ENCODE measurements at regions not wholly inside any gene's neighbourhood (a gene's known extent, or its start where the extent isn't known, plus 50 kb on each side); places are given as distances from the start of the nearest gene placed in this dataset.

DNA sequence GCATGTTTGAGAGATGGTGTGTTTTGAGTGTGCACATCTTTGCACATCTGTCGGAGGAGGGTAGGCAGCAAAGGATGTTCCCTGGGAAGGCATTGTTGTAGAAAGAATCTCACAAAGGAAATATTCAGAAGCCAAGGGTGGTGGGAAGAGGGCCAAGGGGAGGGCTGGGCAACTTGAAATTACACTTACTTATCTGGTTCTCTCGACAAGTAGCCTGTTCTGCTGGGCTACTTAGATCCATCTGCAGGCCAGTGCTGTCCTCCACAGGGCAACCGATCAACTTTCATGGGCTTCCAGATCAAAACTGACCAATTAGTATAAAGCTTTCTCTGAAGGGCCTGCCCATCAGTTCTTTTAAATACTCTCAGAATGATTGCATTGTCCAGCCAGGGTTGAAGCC, 495.2 kb downstream of the GADD45G start:
- DNase-seq (ENCODE audit: low spot score), result no peak

DNA sequence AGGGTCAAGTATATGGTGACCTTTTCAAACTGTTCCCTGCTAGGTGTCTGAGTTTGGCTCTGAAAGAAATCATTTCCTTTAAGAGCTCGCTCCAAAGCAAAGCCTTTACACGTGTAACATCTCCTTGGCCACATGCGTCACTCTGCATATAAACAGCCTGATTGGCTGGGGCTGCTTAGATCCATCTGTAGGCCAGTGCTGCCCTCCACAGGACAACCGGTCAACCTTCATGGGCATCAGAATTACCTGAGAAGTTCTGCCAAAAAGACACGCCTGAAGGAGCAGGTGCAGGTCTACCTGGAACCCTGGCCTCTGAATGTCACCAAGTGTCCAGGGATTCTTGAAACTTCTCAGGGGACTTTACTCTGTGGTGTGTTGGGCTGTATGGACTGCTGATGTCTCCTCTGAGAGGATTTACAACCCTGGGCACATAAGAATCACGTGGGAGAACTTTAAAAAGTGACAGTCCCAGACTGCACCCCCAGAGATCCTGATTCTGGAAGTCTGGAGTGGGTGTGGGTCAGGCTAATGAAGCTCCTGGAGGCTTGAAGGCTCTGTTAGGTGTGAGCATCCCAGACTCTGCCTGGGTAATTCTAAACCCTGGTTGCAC, 497.6 kb downstream of the GADD45G start:
- peak; percentile 78 for DNase-seq (ENCODE audit: low spot score)

DNA sequence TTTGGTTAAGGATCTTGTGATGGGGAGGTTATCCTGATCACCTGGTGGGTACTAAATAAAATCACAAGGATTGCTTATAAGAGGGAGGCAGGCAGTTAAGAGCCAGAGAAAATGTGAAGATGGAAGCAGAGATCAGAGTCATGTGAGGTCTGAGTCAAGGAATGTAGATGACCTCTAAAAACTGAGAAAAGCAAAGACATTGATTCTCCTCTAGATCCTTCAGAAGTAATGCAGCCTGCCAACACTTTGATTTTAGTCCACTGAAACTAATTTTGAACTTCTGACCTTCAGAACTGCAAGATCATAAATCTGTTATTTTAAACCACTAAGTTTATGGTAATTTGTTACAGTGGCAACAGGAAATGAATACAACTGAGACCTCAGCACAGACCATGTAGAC, 499.0 kb downstream of the GADD45G start:
- DNase-seq (ENCODE audit: low spot score), result no peak

DNA sequence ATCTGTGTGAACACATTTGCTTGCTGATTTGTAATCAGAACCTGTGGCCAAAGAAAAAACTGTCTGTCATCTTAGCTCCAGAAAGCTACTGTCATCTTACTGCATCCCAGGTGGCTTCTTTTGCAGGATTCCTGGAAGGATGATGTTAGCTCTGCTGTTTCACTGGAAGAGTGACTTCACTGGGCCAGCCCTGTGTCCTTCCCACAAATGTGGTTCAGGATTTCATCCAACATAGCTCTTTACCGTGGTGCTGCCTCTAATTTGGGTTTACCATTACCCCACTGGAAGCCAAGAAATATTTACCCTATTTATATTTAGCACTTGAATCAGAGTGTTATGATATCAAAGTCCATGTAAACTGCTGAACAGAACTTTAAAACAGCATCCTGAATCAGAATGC, 501.0 kb downstream of the GADD45G start:
- DNase-seq (ENCODE audit: low spot score), result no peak

DNA sequence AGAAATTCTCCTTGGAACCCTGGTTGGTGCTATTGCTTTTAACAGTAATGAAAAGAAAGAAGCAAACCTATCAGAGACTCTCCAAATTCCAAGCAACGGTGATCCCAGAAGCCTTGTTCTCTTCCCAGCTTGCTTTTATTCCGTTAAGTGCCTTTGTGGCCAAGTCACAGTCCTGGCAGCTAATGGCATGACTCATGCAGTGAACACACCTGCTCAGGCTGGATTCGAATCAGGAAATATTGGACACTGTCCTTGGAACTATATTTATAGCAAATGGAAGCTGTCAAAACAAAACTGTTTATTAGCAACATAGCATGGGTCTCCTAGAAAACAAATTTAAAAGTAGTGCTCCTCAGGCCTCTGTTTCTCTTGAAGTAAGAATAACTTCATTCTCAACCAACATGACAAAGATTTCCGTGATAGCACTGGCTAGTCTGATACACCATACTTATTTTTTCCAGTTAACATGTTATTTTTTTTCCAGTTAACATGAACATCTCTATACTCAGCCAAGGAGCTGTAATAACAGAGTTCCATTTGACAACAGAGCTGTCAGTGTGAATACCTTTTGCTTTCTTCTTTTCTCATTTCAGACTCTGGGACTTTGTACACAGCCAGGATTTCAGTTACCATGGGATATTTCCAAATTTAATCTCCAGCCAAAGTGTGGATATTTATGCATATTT, 502.4 kb downstream of the GADD45G start:
- no peak for DNase-seq (ENCODE audit: low spot score)

DNA sequence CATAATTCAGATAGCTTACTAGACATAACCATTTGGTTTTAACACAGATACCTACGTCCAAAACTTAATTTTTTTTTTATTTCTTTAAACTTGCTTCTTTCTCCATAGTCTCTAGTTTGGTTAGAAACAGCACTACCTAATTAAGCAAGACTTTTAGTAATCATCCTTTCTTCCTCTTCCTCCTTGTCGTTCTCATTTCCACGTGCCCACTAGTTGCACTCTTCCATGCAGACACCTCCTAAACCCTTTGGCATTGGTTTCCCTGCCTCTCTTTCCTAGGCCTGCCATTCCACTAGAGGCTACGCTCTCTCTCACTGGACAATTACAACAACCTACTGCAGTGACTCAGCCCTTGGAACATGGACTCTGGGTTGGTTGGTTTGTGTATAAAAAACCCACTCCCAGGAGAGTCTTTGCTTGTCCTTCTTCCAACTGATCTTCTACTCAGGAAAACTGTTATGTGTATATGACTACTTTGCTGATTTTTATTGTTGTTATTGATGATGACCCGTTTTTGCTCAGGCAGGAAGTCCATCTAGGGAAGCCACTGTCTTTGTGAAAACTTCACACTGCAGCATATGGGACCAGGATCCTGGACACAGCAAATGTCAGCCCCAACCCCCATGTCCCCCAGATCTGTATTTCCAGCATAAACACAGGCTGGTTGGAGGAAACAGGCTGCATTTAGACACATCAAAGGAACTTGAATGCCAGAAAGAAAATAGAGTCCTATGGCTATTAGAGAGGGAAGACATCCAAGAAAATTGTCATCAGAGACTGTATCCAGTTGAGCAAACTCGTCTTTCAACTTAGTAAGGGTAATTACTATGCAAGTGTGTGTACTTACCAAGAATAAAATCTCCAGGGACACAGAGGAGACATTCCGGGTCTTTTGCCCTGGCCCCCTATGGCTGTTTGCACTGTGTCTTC, 503.2 kb downstream of the GADD45G start:
- no peak for DNase-seq (ENCODE audit: low spot score)

DNA sequence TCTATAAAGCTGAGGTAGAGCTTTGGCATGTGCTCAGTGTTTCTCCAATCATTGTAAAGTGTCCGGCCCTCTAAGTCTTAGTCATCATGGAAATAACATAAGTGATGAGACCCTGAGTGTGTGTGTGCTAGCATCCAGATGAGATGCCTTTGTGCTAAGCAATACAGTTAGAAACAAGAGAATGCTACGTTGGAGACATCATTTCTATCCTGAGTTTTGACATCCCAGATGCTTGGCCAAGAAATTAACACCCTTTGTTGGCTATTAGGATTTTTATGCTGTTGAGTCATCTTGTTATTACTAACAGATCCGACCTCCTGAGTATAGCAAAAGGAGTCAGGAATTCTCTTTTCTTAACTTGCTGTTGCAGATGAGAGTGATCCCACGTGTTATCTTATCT, 508.0 kb downstream of the GADD45G start:
- no peak for DNase-seq (ENCODE audit: low spot score)

DNA sequence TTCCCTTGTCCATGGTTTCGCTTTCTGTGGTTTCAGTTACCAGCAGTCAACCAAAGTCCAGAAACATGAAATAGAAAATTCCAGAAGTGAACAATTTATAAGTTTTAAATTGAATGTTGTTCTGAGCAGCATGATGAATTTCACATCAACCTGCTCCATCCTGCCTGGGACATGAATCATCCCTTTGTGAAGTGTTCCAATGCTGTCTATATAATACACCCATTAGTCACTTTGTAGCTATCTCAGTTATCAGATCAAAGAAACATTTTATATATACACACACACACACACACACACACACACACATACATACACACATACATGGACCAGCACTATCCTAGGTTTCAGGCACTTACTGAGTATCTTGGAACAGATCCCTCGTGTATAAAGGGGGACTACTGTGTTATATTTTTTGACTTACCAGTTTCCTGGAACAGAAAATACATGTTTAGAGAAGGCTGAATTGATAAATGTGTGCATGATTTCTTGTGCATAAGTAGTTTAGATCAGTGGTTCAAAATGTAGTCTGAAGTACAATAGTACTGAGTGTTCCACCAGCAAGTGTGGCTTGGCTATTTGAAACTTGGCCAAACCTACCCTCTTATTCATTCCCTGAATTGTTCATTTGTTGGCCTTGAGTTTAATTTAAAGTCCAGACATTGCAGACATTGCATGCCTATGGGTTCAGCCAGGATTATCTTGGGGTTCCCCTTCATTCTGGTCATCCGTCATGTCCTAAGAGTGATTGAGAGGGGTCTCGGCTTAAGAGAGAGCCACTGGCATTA, 510.0 kb downstream of the GADD45G start:
- no peak for DNase-seq (ENCODE audit: low spot score)

DNA sequence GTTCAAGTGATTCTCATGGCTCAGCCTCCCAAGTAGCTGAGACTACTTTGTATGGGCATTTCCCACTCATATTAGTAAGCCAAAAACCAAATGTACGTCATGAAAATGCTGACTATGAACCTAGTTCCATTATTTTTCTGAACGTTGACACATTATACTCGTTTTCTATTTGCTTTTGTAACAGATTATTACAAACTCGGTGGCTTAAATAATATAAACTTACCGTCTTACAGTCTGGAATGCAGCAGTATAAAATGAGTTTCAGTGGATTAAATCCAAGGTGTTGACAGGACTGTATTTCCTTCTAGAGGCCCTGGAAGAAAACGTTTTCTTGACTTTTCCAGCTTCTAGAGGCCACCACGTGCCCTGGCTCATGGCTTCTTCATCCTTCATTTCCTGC, 517.0 kb downstream of the GADD45G start:
- DNase-seq (ENCODE audit: low spot score), result no peak

DNA sequence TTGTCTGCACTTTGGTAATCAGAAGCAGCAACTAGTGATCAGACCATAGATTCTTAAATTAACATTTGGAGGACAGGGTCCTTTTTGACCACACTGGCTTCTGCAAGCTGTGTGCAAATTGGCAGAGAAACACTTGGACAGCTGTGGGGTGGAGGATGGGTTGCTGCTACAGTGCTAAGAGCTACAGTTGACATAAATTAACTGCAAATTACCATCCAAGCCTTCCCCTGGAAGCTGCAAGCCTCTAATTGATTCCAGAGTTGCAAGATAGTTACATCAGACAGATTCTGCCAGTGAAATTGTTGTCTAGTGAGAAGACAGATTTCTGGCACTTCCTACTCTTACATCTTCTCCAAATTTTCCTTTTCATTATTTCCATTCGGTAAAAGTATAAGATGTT, 517.7 kb downstream of the DIRAS2 start:
- no peak for DNase-seq (ENCODE audit: low spot score)

DNA sequence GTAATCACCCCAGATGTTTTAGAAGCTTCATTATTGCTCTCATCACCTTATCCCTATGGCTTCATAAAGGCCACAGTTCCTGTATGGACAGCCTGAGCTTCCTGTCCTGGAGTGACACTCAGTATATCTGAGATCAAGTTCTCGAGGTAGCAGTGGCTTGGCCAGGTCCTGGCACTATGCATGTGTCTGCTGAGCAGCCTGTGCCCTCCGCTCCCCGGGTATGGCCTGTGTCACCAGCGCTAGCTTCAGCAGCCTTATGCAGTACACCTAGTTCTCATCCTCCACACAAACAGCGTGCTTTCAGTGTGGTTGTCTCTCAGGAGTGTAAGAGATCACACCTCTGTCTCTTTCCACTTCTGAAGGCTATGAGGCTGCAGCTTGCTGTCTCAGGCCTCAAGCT, 514.7 kb downstream of the DIRAS2 start:
- DNase-seq (ENCODE audit: low spot score), result no peak

DNA sequence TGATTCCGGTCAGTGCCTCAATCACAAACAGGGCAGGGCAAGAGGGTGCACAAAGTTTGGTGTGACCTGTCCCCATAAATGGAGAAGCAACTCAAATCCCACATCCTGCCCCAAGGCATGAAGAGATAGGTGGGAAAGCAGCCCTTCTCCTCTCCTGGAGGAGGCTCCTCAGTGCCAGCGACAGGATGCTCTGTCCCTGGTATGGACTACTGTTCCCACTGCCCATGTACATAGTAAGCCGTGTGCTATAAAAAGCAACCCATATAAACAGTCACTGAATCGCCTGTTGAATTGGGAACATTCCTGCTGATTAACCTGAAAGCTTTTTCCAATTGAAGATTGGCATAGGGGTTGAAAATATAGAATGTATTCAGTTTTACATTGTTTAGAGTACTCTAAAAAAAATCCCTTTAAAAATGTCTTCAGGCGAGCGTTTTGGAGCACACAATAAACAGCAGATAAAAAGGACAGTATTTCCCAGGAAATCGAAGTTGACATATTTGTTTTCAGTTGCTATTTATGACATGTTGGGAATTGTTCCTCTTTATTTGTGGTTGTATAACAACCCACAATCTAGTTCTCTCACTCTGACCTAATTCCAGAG, 513.9 kb downstream of the DIRAS2 start:
- no peak for DNase-seq (ENCODE audit: low spot score)

DNA sequence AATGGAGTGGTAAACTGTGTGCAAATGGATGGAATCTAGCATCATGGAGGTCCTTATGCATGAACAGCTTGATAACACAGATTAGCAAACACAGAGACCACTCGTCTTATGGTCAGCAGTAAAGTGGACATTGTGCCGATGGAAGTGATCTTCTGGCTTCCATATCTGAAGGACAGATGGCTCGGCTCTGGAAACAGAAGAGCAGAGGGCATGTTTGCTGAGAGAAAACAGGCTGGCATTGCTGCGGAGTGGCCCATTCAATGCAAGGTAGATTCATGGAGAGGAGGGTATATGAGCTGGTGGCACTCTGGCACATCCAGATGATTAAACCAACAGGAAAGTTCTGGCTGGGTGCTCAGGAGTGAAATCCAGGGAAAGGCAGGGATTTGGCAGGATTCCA, 513.2 kb downstream of the DIRAS2 start:
- DNase-seq (ENCODE audit: low spot score), result no peak

DNA sequence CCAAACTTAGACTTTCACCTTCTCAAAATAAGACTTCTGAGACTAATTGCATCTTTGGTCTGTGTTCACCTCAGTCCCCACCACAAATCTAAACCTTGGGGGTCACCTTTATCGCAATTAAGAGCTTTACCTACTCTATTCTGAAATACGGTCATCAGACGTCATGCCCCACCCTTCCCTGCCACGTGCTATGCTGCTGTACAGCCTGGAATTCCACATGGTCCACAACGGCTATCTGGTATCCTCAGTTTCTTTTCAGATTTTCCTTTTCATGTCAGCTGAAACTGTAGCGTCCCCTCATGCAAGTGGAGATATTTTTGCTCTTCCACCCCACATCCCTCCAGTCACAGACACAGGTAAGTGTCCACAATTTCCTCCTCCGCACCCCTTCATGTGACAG, 511.1 kb downstream of the DIRAS2 start:
- DNase-seq (ENCODE audit: low spot score), result no peak

DNA sequence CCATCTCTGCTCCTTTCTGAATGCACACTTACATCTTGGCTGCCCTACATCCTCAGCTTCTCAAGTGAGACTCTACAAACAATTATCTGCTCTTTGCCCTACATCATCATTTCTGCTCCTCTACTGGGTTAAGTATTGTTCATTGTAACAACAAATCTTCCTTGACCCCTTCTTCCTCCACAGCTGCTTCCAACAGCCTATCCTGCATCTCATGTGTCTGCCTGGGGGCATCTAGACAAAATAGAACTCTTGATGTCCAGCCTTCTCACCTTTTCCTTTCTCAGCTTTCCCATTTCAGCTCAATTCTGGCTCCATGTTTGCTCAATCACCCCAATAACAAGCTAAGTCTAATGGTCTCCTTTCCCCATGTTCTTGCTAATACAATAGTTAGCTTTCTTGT, 509.8 kb downstream of the DIRAS2 start:
- DNase-seq (ENCODE audit: low spot score), result no peak

DNA sequence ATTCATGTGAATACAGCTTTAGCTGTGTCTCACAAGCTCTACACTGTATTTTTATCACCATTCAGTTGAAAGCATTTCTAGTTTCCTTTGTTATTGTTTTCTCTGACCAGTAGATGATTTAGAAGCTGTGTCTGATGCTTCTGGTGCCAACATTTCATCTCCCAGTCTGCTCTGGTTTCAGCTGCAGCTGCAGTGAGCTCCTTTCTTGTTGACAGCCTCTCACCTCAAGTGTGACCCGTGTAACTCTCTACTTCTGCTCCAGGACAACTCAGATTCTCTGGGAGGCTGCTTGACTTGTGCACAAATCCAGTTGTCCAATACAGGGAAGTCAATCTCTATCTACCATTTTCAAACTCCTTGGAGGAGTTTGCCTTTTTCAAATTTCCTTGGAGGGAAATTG, 504.8 kb downstream of the DIRAS2 start:
- no peak for DNase-seq (ENCODE audit: low spot score)

DNA sequence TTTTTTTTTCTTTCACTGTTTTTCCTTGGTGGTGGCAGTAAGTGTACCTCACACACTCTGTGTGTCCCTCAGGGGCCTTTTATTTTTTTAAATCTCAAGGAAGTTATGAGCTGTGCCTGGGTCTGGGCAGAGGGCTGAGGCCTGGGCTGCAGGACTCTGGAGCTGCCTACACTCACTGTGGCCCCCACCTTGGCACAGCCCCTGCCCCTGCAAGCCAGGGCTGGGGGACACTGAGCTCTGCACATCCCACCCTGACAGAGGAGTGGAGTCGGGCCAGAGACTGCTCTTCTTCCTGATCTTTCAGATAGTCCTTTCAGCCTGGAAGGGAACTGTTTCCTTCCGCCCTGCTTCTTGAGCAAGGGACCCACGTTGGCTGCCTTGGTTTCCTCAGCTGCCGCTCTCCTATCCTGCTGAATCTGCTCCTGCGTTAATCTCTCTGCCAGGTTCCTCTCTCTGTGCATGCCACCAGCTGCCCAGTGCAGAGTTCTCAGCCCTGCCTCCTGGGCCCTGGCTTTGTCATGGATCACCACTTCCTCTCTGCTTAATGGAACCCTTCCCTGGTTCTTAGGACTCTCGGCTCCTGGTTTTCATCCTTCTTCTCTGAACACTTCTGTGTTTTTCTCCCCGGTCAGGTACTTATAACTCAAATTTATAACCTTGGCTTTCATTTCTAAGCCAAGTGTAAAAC, 502.3 kb downstream of the DIRAS2 start:
- no peak for DNase-seq (ENCODE audit: low spot score)

DNA sequence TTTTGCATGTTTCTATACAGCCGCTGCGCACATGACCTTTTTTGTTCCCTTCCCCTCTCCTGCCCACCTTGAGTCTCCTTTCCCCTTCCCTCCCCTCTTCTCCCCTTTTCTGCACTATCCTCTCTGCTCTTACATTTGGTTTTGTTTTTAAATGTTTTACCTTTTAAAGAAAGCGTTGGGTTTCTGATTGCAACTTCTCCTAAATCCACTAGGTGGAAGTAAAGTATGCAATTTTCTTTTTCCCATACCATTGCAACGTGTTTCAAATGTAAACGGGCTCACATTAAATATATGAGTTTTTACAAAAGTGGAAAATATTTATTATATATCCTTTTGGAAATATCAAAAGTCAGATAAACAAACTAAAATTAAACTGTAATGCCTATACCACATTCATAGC, 500.9 kb downstream of the DIRAS2 start:
- DNase-seq (ENCODE audit: low spot score), result no peak

DNA sequence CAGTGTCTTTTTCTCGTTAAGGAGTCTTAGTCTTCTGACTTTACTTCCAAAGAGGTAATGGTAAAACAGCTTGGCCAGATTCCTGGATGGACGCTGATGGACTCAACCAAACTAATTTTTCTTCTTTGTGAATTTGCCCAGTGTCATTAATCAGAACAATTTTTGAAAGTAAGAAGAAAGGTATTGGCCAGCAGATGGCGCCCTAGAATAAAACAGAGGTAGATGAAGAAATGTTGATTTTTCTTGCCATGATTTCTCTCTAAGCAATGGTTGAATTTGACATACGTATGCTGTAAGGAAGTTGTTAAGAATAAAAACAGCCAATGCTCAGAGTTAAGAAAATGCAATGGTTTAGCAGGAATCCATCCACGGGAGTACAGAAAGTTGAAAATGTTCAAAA, 500.0 kb downstream of the DIRAS2 start:
- DNase-seq (ENCODE audit: low spot score), result peak; percentile 47

DNA sequence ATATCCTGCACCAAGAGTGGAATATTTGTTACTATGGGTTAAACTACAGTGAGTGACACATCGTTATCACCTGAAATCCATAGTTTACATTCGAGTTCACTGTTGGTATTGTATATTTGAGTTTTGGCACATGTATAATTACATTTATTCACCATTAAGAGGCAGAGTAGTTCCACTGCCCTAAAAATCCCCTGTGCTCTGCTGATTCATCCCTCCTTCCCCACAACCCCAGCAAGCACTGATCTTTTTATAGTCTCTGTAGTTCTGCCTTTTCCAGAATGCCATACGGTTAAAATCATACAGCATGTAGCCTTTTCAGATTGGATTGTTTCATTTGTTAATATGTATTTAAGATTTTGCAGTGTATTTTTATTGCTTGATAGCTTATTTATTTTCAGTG, 495.2 kb downstream of the DIRAS2 start:
- no peak for DNase-seq (ENCODE audit: low spot score)

DNA sequence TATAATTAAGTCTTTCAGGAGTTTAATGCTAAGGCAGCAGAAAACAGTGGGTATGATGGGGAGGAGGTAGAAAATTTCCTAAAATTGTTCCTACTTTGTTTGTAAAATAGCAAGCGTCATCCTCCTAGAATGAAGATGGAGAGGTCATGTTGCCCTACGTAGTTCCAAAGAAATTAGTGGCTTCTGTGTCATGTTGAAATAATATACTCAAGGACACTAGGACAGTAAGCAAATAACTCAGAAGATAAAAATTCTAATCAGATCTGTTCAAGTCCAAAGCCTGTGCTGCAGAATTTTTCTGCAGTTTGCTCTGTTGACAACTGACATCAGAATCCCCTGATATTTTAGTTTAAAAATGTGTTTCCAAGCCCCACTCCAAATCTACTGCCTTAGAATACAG, 486.3 kb downstream of the DIRAS2 start:
- no peak for DNase-seq (ENCODE audit: low spot score)
